Fibroblast of lung (primary cell): ENCODE measurements at regions not wholly inside any gene's neighbourhood (a gene's known extent, or its start where the extent isn't known, plus 50 kb on each side); places are given as distances from the start of the nearest gene placed in this dataset.
"Not testable (repeated sequence)": the region's sequence is repeated elsewhere in the genome, so short reads cannot be mapped to it uniquely, and the experiment has no call there.

ENCODE experiments used
- CTCF ChIP-seq, 2 donors: IDR thresholded peaks in 1 of 2; conservative IDR thresholded peaks in 1 of 2; 1 replicate in 1 of 2; 2 replicates in 1 of 2; pipeline ENCODE4 v1.5.1; 2011 to 2012; ENCODE audit warnings: low read length in 2 of 2, control low read depth in 1 of 2, inconsistent platforms in 1 of 2, low read depth in 1 of 2, mild to moderate bottlenecking in 1 of 2
- EZH2 ChIP-seq: IDR thresholded peaks from 2 replicates; pipeline ENCODE4 v1.5.1; 2012; ENCODE audit warnings: low read length, control low read depth, mild to moderate bottlenecking; ENCODE audit errors: missing control alignments

DNA sequence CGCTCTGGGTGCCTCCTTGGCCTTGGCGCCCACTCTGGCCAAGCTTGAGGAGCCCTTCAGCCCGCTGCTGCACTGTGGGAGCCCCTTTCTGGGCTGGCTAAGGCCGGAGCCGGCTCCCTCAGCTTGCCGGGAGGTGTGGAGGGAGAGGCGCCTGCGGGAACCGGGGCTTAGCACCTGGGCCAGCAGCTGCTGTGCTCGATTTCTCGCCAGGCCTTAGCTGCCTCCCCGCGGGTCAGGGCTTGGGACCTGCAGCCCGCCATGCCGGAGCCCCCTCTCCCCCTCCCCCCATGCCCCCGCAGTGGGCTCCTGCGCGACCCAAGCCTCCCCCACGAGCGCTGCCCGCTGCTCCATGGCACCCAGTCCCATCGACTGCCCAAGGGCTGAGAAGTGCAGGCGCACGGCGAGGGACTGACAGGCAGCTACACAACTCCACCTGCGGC lies 782.4 kb downstream of the METTL15 start:
- TF ChIP-seq CTCF (conservative IDR thresholded peaks at IDR 0.05 in 1 of 2, IDR thresholded peaks at IDR 0.05 in 1 of 2; ENCODE audit: low read depth in 1 of 2, low read length in 2 of 2); EZH2: not testable (repeated sequence)
